HG03060 (cell line): ENCODE measurements at regions not wholly inside any gene's neighbourhood (a gene's known extent, or its start where the extent isn't known, plus 50 kb on each side); places are given as distances from the start of the nearest gene placed in this dataset.
"Not testable (repeated sequence)": the region's sequence is repeated elsewhere in the genome, so short reads cannot be mapped to it uniquely, and the experiment has no call there.

Experiments
- ATAC-seq: cut with Tn5 transposase; IDR thresholded peaks from one replicate; pipeline ENCODE4 v1.9.1; 2021; ENCODE audit warnings: low read depth, moderate number of reproducible peaks; ENCODE audit not compliant: unreplicated experiment

GRCh38 chr2:145007093-145007959 is 487.4 kb upstream of the ZEB2 start:
- no peak for ATAC-seq

DNA sequence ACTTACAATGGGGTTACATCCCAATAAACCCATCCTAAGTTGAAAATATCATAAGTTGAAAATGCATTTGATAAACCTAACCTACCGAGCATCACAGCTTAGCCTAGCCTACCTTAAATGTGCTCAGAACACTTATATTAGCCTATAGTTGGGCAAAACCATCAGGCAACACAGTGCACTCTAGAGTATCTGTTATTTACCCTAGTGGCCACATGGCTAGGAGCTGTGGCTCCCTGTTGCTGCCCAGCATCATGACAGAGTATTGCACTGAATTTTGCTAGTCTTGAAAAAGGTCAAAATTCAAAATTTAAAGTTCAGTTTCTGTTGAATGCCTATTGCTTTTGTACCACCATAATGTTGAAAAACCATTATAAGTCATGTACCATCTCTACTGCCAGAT is 482.7 kb upstream of the ZEB2 start:
- ATAC-seq = no peak

GRCh38 chr2:145000376-145000775 is 480.5 kb upstream of the ZEB2 start:
- no peak for ATAC-seq

DNA sequence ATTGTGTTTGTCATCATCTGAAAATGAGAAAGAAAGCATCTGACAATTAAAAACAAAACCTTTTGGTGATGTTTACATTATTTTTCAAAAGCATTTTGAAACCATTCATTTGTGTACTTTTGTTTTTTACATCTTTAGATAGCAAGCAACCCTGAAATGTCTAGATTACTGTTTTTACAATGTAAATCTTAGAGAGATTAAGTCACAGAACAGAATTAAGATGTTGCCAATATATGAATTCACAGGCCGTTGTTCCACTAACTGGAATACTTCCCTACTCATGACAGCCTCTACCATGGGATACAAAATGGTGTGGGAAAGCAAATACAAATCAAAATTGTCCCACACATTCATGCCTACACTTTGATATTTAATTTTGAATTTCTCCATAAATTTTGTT is 480.0 kb upstream of the ZEB2 start:
- no peak for ATAC-seq

DNA sequence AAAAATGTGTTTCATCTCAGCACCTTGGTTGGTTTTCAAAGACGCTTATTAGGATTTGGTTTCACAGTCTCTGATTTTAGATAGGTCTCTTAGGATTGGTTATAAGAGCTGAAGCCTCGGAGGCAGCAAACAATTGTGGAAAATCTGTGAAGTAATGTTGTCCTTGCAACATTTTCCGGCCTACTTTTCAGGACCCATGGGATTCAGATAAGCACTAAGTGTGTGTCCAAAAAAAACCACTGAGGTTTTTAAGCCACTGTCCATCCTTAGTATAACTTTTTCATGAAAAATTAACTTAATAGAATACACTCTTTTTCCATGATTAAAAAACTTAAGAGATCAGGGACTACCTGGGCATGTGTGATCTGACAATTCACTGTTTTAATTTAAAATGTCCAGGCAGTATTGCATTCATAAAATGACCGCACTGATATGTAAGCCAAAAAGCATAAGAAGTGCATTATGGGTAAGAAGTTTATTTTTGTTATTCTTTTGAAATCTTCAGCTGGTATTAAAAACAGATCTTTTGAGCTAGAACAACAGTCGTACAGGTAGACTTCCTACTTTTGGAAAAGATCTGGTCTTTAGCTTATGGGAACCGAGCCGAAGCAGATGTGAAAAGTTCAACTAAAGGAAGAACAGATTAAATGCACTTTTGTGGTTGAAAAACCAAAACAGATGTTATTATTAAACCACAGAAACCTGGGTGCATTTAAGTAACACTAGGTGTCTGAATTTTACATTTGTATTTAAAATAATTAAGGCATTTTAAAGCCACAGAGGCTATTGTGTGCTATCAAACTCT is 479.4 kb upstream of the ZEB2 start:
- ATAC-seq = no peak

GRCh38 chr2:144998435-144998834 is 478.5 kb upstream of the ZEB2 start:
- ATAC-seq = no peak

DNA sequence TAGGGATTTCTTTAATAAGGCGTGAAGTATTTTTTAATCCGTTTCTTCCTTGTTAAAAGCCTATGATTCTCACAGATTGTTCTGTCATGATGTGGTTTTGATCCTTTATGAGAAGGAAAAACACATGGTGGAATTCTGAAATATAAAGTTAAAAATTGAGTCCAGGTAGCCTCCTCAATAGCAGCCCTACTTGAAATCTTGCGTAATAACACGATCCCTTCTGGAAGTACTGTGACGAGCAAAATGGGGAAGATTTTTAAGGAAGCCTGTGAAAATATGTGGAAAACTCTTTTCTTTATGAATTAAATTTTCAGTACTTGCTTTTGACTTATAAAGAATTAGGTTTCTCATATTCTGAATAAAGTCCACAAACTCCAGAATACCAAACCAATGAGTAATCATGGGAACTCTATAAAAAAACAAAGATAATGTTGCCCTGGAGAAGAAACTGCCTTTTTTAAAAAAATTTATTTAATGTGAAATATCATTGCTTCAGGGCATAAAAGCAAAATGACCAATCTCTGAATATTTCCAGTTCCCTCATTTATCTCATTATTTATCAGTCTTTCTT is 476.4 kb upstream of the ZEB2 start:
- no peak for ATAC-seq

- no peak for ATAC-seq
These were observed 475.6 kb upstream of the ZEB2 start for GRCh38 chr2:144995482-144995881.

DNA sequence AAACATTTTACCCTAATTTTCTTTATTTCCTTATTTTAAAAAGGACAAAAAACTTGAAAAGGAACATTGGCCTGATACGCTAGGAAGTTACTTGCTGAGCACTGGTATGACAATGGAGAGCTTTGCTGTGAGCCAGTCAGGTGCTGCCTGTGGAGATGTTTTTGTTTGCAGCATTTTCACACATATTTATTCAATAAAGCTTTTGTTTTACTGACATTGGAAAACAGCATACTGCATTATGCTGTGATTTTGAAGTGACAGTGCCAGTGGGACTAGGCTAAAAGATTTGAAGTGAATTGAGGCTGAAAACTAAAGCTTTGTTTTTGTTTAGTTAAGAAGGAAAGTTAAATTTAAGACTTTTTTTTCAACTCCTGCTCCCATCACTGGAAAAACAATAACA is 470.7 kb upstream of the ZEB2 start:
- no peak for ATAC-seq

- no peak for ATAC-seq
These were observed 469.8 kb upstream of the ZEB2 start for GRCh38 chr2:144989579-144990270.

- no peak for ATAC-seq
These were observed 468.7 kb upstream of the ZEB2 start for GRCh38 chr2:144988591-144988990.

- ATAC-seq = no peak
These were observed 466.8 kb upstream of the ZEB2 start for GRCh38 chr2:144986691-144987090.

GRCh38 chr2:144984038-144984437 is 464.1 kb upstream of the ZEB2 start:
- no peak for ATAC-seq

- ATAC-seq = no peak
These were observed 463.2 kb upstream of the ZEB2 start for GRCh38 chr2:144983107-144983506.

- ATAC-seq = no peak
These were observed 462.6 kb upstream of the ZEB2 start for GRCh38 chr2:144982481-144982880.

DNA sequence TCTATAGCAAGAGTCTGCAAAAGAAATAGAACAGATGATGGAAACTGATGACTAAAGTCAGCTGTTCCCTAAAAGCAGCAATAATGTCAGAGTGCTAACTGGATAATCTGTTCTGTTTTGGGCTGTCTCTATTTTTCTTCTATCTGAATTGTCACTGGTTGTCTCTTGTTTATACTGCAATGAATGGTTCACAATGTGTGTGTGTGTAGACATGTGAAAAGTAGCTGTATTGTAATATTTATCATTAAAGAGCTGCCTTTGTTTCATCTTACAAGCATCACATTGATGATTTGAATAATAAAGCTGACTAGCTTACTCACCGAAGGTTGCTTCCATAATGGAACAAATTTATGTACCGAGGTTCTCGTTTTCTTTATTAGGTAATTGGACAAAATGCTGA is 456.0 kb upstream of the ZEB2 start:
- ATAC-seq = no peak

GRCh38 chr2:144972676-144973075 is 452.8 kb upstream of the ZEB2 start:
- ATAC-seq = no peak

GRCh38 chr2:144971786-144972335 is 451.9 kb upstream of the ZEB2 start:
- ATAC-seq = no peak

GRCh38 chr2:144970410-144970809 is 450.5 kb upstream of the ZEB2 start:
- ATAC-seq = not testable (repeated sequence)

GRCh38 chr2:144969564-144969963 is 449.6 kb upstream of the ZEB2 start:
- not testable (repeated sequence) for ATAC-seq

- no peak for ATAC-seq
These were observed 448.0 kb upstream of the ZEB2 start for GRCh38 chr2:144967961-144968360.
